Left colon (tissue), 2 donors: ENCODE measurements at regions not wholly inside any gene's neighbourhood (a gene's known extent, or its start where the extent isn't known, plus 50 kb on each side); places are given as distances from the start of the nearest gene placed in this dataset.
A peak's percentile ranks its signal among the peaks of the same experiment; 100 is the strongest.

Source experiments
- ATAC-seq: fragments of 200-7000 bp; cut with Tn5 transposase; one replicate; pipeline ENCODE4 v1.9.1; 2020; ENCODE audit warnings: mild to moderate bottlenecking, moderate library complexity
- DNase-seq, 2 donors: peaks; one replicate each; pipeline ENCODE4 v3.0.0-alpha.2; 2020
- intact Hi-C, 2 donors: fragments of 100-400 bp; cut with DNase I in 1 of 2; cut with micrococcal nuclease in 1 of 2; formaldehyde crosslinking; loops; one replicate each; pipeline versions ENCODE4 v1.11.2 to v1.14.0; 2022; cut with DNase I, micrococcal nuclease
- donor health status: DM: no; HTN: no; CAD: no.
- donor health status: DM: yes; HTN: yes; CAD: no.

DNA sequence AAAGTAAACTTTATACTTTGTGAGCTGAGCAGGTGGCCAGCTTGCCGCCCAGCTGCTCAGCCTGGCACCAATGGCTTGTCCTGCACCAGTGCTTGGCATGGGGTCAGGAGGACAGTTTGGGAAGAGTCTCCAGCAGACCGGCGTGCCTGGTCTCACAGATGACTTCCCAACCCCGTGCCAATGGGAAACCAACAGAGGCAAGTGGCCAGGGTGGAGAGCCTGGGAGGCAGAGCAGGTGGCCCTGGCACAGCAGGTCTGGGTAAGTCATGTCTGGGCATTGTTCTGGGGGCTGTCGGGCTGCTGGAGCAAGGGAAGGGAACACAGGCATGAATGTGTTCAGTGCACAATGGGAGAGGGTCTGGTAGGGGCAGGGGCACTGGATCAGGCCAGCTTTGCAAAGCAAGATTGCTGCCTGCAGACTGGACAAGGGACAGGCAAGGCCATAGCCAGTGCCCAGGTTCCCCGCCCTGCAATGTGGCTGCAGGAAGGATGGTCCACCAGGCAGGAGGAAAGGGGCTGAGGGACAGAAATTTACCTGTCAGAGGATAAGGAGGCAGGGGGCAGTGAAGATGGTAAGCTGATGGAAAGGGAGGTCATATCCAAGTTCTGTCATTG lies 76.2 kb upstream of the ALDH1B1 start:
- no peak for DNase-seq
- intact Hi-C loops: no loop called here
- no peak for ATAC-seq

DNA sequence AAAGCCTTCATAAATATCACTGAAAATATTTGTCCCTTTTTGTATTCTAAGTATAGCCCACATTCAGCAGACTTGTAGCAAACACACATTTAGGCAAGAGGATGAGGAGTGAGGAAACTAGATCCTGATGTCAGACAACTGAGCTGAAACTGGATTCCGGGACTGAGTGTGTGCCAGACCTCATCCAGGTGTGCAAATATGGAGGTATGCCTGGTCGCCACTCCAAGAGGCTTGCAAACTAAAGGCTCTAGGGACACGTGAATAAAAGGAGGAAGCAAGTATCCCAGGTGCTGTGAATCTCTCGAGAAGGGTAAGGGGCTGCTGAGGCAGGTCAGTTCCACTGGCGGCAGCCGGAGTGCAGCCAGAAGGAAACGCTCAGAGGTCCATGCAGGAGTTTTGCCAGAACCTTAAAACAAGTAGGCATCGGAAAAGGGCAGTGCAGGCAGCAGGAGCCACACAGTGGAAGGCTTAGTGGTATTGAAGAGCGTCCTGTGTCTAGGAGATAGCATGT lies 77.4 kb upstream of the ALDH1B1 start:
- intact Hi-C loops: no loop called here
- DNase-seq (no peak), ATAC-seq (no peak)

DNA sequence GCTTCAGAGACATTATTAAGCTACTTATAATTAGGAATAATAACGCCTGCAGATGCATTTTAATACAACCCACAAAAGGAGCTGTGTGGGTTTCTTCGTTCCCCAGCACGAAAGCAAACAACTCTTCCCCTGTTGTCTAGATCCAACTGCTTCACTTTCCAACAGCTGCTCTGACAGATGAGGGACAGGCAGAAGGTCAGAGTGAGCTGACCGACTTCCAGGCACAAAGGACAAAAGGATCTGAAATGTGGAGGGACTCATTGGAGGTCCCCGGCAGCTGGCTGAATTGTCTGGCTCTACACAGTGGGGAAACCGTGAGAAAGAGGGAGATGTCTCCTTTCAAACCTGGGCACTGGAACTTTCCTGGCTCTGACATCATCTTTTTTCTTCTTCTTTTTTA lies 79.1 kb upstream of the ALDH1B1 start:
- DNase-seq (no peak), ATAC-seq (no peak)
- intact Hi-C loops: no loop called here

DNA sequence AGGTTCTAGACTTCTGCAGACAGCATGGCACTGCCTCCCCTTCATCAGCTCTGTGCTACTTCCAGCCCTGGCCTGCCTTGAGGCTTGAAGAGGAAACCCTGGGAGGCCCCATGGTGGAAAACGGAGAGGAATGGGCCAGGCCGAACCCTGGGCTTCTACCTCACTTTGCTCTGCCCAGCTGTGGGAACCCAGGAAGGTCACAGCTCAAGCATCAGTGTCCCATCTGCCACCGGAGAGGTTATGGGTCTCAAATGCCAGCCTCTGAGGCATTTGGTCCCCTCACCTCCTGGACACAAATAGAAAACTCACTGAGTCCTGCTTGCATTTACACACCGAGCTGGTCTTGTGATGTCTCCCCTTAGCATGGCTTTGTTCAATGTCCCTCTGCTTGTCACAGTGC lies 80.1 kb upstream of the ALDH1B1 start:
- intact Hi-C loops: no loop called here
- ATAC-seq (no peak), DNase-seq (no peak)

DNA sequence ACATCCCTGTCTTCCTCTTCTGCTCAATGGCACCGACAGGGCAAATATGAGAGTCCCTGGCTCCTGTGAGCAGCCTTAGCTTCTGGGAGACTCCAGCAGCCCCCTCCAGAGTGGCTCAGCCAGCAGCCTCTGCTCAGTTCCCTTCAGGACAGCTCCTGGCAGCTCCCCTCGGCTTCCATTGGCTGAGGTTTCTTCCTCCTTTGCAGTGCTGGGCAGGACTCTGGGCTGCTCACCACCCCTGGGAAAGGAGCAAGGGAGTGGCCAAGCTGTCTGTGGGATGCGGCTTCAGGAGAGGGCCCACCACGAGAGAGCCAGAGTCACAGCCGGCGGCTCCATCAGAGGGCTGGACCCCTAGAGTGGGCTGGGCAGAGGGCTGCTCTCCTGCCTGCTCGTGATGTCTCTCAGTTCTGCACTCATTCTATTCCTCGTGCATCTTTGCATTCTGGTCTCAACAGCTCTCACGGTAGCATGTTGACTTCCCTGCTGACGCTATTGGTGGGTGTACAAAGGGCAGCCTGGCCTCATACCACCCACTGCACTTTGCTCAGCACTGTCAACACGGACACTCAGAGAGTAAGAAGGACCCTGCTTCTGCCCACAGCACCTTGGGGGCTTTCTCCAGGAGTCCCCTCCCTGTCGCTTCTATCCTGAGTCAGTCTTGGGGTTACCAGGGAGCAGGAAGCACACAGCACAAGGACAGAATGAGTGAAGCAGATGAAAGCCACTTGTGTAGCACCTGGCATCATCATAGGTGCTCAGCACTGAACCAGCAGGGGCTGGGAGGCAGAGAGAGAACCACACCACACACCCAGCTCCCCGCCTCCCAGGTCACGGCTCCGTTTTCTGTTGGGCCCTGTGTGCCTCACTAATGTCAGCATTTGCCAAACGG lies 80.9 kb upstream of the ALDH1B1 start:
- intact Hi-C loops: no loop called here
- DNase-seq (no peak), ATAC-seq (peak; percentile 31)

GRCh38 chr9:38309324-38310195 lies 82.9 kb upstream of the ALDH1B1 start:
- ATAC-seq (no peak), DNase-seq (no peak)
- intact Hi-C loops: no loop called here

DNA sequence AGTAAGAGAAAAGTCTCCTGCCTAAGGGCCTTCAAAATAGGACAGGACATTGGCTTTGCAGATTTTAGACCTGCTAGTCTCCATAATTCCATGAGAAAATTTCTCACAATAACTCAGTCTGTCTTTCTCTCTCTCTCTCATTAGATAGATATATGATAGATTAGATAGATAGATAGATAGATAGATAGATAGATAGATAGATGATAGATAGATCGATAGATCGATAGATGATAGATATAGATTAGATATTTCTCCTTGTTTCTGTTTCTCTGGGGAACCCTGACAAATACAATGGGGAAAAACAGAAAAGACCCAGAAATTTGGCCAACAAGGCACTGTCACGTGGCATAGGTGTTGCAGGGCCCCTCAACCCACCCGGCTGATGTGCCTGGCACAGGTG lies 84.4 kb upstream of the ALDH1B1 start:
- intact Hi-C loops: no loop called here
- DNase-seq: no peak
- no peak for ATAC-seq

GRCh38 chr9:38306899-38307298 lies 85.6 kb upstream of the ALDH1B1 start:
- DNase-seq: no peak
- intact Hi-C loops: no loop called here
- ATAC-seq: no peak

- intact Hi-C loops: no loop called here
- no peak for ATAC-seq
- no peak for DNase-seq
Observed at GRCh38 chr9:38305582-38305981, 86.9 kb upstream of the ALDH1B1 start.

GRCh38 chr9:38301376-38302106 lies 91.0 kb upstream of the ALDH1B1 start:
- ATAC-seq: no peak
- intact Hi-C loops: no loop called here

GRCh38 chr9:38299856-38300255 lies 92.6 kb upstream of the ALDH1B1 start:
- intact Hi-C loops: no loop called here
- DNase-seq (no peak), ATAC-seq (no peak)

More at GRCh38 chr9:38301376-38302106, 91.0 kb upstream of the ALDH1B1 start:
- DNase-seq: no peak

DNA sequence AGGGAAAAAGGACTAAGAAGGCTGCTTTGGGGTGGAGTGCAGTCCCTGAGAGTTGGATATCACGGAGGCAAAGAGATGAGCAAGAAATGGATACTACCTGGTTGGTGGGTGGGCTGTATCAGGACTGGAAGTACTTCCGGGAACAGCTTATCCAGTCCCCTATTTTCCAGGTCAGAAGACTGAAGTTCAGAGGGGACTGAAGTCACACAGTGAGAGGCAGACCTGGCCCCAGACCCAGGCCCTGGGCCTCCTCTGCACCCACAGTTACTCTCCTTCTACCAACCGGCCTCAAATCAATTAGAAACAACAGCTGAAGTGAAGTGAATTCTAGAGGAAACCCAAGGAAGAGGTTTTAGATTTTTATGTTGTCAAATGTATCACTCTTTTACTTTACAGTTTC lies 93.6 kb upstream of the ALDH1B1 start:
- intact Hi-C loops: no loop called here
- DNase-seq (no peak), ATAC-seq (no peak)

GRCh38 chr9:38298503-38298902 lies 94.0 kb upstream of the ALDH1B1 start:
- intact Hi-C loops: no loop called here
- no peak for ATAC-seq
- DNase-seq: no peak

DNA sequence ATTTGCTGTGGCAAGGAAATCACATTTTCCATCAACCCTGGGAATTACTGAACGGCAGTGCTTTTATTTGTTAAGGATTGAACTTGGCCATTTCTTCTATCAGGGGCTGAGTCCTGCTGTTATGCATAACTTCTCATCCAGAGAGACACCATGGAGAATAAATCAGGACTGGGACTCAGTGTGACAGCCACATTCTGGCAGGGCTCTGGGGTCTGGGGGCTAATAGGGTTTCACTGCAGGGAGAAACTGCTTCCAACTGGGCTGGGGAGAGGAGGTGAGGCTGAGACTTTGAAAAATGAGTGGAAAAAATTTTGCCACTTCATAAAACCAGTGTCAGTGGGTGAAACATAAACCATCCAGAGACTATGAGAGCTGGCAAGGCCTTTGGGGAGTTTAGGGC lies 95.7 kb upstream of the ALDH1B1 start:
- no peak for DNase-seq
- intact Hi-C loops: no loop called here
- ATAC-seq: no peak

GRCh38 chr9:38295764-38296163 lies 96.7 kb upstream of the ALDH1B1 start:
- no peak for ATAC-seq
- intact Hi-C loops: no loop called here

GRCh38 chr9:38294220-38294960 lies 98.1 kb upstream of the ALDH1B1 start:
- ATAC-seq (no peak), DNase-seq (no peak)
- intact Hi-C loops: no loop called here

More at GRCh38 chr9:38295764-38296163, 96.7 kb upstream of the ALDH1B1 start:
- no peak for DNase-seq

- DNase-seq (no peak), ATAC-seq (no peak)
- intact Hi-C loops: no loop called here
Observed at GRCh38 chr9:38293022-38293421, 99.5 kb upstream of the ALDH1B1 start.

GRCh38 chr9:38292480-38292879 lies 100.0 kb upstream of the ALDH1B1 start:
- intact Hi-C loops: no loop called here
- DNase-seq: no peak
- no peak for ATAC-seq
